ENCODE measurements at regions not wholly inside any gene's neighbourhood (a gene's known extent, or its start where the extent isn't known, plus 50 kb on each side); places are given as distances from the start of the nearest gene placed in this dataset.

GRCh38 chr21:14712121-14712715, 166.1 kb upstream of the SAMSN1 start:
- Histone ChIP-seq H4K20me1 (ENCODE audit: low read length) (no peaks in the 10 kb centered on the region), H3K9me3 (ENCODE audit: low read length) (peaks cover 9% of the 10 kb centered on the region), H3K4me1 (ENCODE audit: insufficient read depth, low read length) (peaks cover 19% of the 10 kb centered on the region), H3F3A (ENCODE audit: low read length, unreplicated experiment) (no peaks in the 10 kb centered on the region), H3K9ac (ENCODE audit: low read length) (no peak overlapping the region), H3K9me2 (replicated peaks; ENCODE audit: low read length) (no peaks in the 10 kb centered on the region), H3K27ac (ENCODE audit: low read length) (no peak overlapping the region), H3K36me3 (ENCODE audit: low read depth, low read length) (peaks cover 2% of the 10 kb centered on the region; the same call in 1 of the 2 replicates), H3K4me2 (ENCODE audit: low read length) (no peak overlapping the region), H3K79me2 (ENCODE audit: low read length) (no peaks in the 10 kb centered on the region), H3K4me3 (ENCODE audit: low read length) (no peak overlapping the region), H2AFZ (ENCODE audit: low read length) (no peak overlapping the region), H3K27me3 (ENCODE audit: low read length) (no peaks in the 10 kb centered on the region)
- no peak for TF ChIP-seq EZH2 (IDR thresholded peaks at IDR 0.05; ENCODE audit: low read length, unreplicated experiment)
- no peak for TF ChIP-seq EZH2phosphoT487 (IDR thresholded peaks at IDR 0.05; ENCODE audit: borderline replicate concordance, low read length)
- TF ChIP-seq CTCF (conservative IDR thresholded peaks at IDR 0.05; ENCODE audit: low read depth, low read length) = no peak
- POLR2A ChIA-PET (ENCODE audit: unreplicated experiment) = no interaction called here
- DNase-seq (peak; percentile 74), ATAC-seq (no peak)
- no TSS peak for BruUV-seq (replicated peaks)
- CTCF ChIA-PET = no interaction called here
- intact Hi-C loops (cut with micrococcal nuclease) = no loop called here

GRCh38 chr21:14711287-14711686, 165.2 kb upstream of the SAMSN1 start:
- intact Hi-C loops (cut with micrococcal nuclease) = no loop called here

More at GRCh38 chr21:14711287-14711686, 165.2 kb upstream of the SAMSN1 start:
- CTCF ChIA-PET = no interaction called here
- BruUV-seq (replicated peaks) = no TSS peak
- no peaks in the 10 kb centered on the region for H3K9me2 ChIP-seq (replicated peaks; ENCODE audit: low read length)
- no peaks in the 10 kb centered on the region for H3K79me2 ChIP-seq (ENCODE audit: low read length)
- no peak overlapping the region for H3K4me3 ChIP-seq (ENCODE audit: low read length)
- H4K20me1 ChIP-seq (ENCODE audit: low read length) = no peaks in the 10 kb centered on the region
- no peak for ATAC-seq
- POLR2A ChIA-PET (ENCODE audit: unreplicated experiment) = no interaction called here
- peak overlapping the region; percentile 3; the same call in 1 of the 2 replicates for H3K4me2 ChIP-seq (ENCODE audit: low read length)
- peaks cover 2% of the 10 kb centered on the region; the same call in 1 of the 2 replicates for H3K36me3 ChIP-seq (ENCODE audit: low read depth, low read length)
- peak; percentile 59 for DNase-seq
- H3K27me3 ChIP-seq (ENCODE audit: low read length) = no peaks in the 10 kb centered on the region
- H3F3A ChIP-seq (ENCODE audit: low read length, unreplicated experiment) = peaks cover 5% of the 10 kb centered on the region
- peaks cover 9% of the 10 kb centered on the region for H3K9me3 ChIP-seq (ENCODE audit: low read length)
- no peak overlapping the region for H3K9ac ChIP-seq (ENCODE audit: low read length)
- no peak for TF ChIP-seq CTCF (conservative IDR thresholded peaks at IDR 0.05; ENCODE audit: low read depth, low read length)
- no peak for TF ChIP-seq EZH2 (IDR thresholded peaks at IDR 0.05; ENCODE audit: low read length, unreplicated experiment)
- no peak for TF ChIP-seq EZH2phosphoT487 (IDR thresholded peaks at IDR 0.05; ENCODE audit: borderline replicate concordance, low read length)
- no peak overlapping the region for H3K27ac ChIP-seq (ENCODE audit: low read length)
- no peak overlapping the region for H2AFZ ChIP-seq (ENCODE audit: low read length)
- H3K4me1 ChIP-seq (ENCODE audit: insufficient read depth, low read length) = peaks cover 29% of the 10 kb centered on the region
